Right lobe of liver (tissue), 6 donors: ENCODE measurements at regions not wholly inside any gene's neighbourhood (a gene's known extent, or its start where the extent isn't known, plus 50 kb on each side); places are given as distances from the start of the nearest gene placed in this dataset.

Experiments used
- ATAC-seq, 4 donors: fragments of 200-7000 bp; cut with Tn5 transposase; one replicate each; pipeline ENCODE4 v1.9.1; 2020; ENCODE audit warnings: mild to moderate bottlenecking in 4 of 4, moderate library complexity in 4 of 4
- DNase-seq, 3 donors: peaks; one replicate each; pipeline ENCODE4 v3.0.0-alpha.2; 2020
- H3K27ac ChIP-seq, 3 donors: fragments of 200-600 bp; one replicate each; pipeline ENCODE4 v1.8.0; 2022
- H3K27me3 ChIP-seq, 2 donors: fragments of 200-600 bp; one replicate each; pipeline ENCODE4 v1.8.0; 2022
- H3K36me3 ChIP-seq, 4 donors: fragments of 200-600 bp; sonication (generic) in 1 of 4; one replicate each; pipeline versions ENCODE4 v1.5.1 to v1.8.0; 2017 to 2022; ENCODE audit warnings: control low read depth in 1 of 4
- H3K4me1 ChIP-seq, 4 donors: fragments of 200-600 bp; sonication (generic) in 1 of 4; one replicate each; pipeline versions ENCODE4 v1.5.1 to v1.8.0; 2017 to 2022; ENCODE audit warnings: control low read depth in 1 of 4
- H3K4me3 ChIP-seq, 3 donors: fragments of 200-600 bp; one replicate each; pipeline ENCODE4 v1.8.0; 2022
- H3K9me3 ChIP-seq, 4 donors: fragments of 200-600 bp; sonication (generic) in 1 of 4; one replicate each; pipeline versions ENCODE4 v1.5.1 to v1.8.0; 2017 to 2022; ENCODE audit warnings: control low read depth in 1 of 4
- CTCF ChIP-seq, 4 donors: fragments of 200-600 bp in 3 of 4; fragments of 450-650 bp in 1 of 4; IDR thresholded peaks; one replicate each; pipeline versions ENCODE4 v1.5.1 to v1.8.0; 2016 to 2022; ENCODE audit warnings: antibody characterized with exemption in 4 of 4, mild to moderate bottlenecking in 2 of 4
- POLR2A ChIP-seq: fragments of 450-650 bp; IDR thresholded peaks from one replicate; pipeline ENCODE4 v1.6.1; 2017; ENCODE audit warnings: antibody characterized with exemption, mild to moderate bottlenecking
- WGBS: methylation state at CpG from one replicate; pipeline ENCODE4 v1.1.6; 2018; ENCODE audit warnings: low coverage, low lambda C conversion rate; ENCODE audit not compliant: insufficient coverage; ENCODE audit errors: missing lambda C conversion rate; 5-methylcytosine and 5-hydroxymethylcytosine counted together
- intact Hi-C, 2 donors: fragments of 100-400 bp; cut with DNase I; formaldehyde crosslinking; loops; one replicate each; pipeline versions ENCODE4 v1.11.2 to v1.14.1; 2022
- donor health status: DM: no; HTN: yes; CAD: no.
- donor health status: DM: no; HTN: no; CAD: no.
- donor health status: DM: no; HTN: no; CAD: no.
- donor health status: DM: no; HTN: yes; CAD: no.
- donor health status: DM: no; HTN: yes; CAD: no.

- no peak overlapping the region for H3K4me3 ChIP-seq
- H3K36me3 ChIP-seq: no peaks in the 10 kb centered on the region
- no peak overlapping the region for H3K27ac ChIP-seq
- DNase-seq: peak in 1 of 3 donors; percentile 14
- WGBS: 53% methylated on average over 6 of the region's 12 CpGs
- TF ChIP-seq POLR2A: no peak
- H3K27me3 ChIP-seq: no peaks in the 10 kb centered on the region
- intact Hi-C loops: no loop called here
- no peaks in the 10 kb centered on the region for H3K9me3 ChIP-seq
- no peaks in the 10 kb centered on the region for H3K4me1 ChIP-seq
- no peak for ATAC-seq
Observed at GRCh38 chr4:62526671-62527070, 1326.5 kb downstream of the ADGRL3 start.

GRCh38 chr4:62523256-62523655 is 1323.1 kb downstream of the ADGRL3 start:
- intact Hi-C loops: no loop called here
- H3K27ac ChIP-seq: no peak overlapping the region
- H3K4me1 ChIP-seq: no peaks in the 10 kb centered on the region
- no peaks in the 10 kb centered on the region for H3K9me3 ChIP-seq
- TF ChIP-seq CTCF (IDR thresholded peaks at IDR 0.05) (no peak), POLR2A (no peak)
- DNase-seq (no peak), ATAC-seq (no peak)
- H3K36me3 ChIP-seq: no peaks in the 10 kb centered on the region
- no peaks in the 10 kb centered on the region for H3K27me3 ChIP-seq
- H3K4me3 ChIP-seq: no peak overlapping the region

GRCh38 chr4:62522273-62522672 is 1322.1 kb downstream of the ADGRL3 start:
- no peak for TF ChIP-seq CTCF (IDR thresholded peaks at IDR 0.05)
- TF ChIP-seq POLR2A: no peak
- Histone ChIP-seq H3K27ac (no peak overlapping the region), H3K4me1 (no peaks in the 10 kb centered on the region), H3K27me3 (no peaks in the 10 kb centered on the region), H3K9me3 (no peaks in the 10 kb centered on the region), H3K4me3 (no peak overlapping the region), H3K36me3 (no peaks in the 10 kb centered on the region)
- no peak for ATAC-seq
- DNase-seq: peak in 1 of 3 donors; percentile 16
- WGBS: 85% methylated on average over 9 of the region's 11 CpGs
- intact Hi-C loops: no loop called here

DNA sequence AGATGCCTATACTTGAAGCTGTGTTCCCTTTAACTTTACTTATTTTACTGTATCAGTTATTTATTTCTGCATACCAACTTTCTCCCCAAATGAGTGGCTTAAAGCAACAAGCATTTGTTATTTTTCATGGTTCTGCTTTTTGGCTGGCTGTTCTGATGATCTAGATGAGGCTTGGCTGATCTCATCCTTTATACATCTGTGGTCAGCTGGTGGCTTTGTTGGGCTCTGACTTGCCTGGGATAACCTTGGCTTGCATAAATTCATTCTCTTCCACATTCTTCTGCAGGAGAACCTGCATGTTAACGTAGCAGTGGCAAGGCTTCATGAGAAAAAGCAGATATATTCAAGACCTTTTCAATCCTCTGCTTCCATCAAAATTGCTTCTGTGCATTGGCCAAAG is 1317.6 kb downstream of the ADGRL3 start:
- no peak for TF ChIP-seq POLR2A
- TF ChIP-seq CTCF (IDR thresholded peaks at IDR 0.05): no peak
- no peaks in the 10 kb centered on the region for H3K27me3 ChIP-seq
- H3K27ac ChIP-seq: no peak overlapping the region
- no peaks in the 10 kb centered on the region for H3K4me1 ChIP-seq
- no peaks in the 10 kb centered on the region for H3K9me3 ChIP-seq
- no peaks in the 10 kb centered on the region for H3K36me3 ChIP-seq
- no peak for DNase-seq
- WGBS: 21% methylated on average over 1 of the region's 1 CpG
- no peak for ATAC-seq
- no peak overlapping the region for H3K4me3 ChIP-seq
- intact Hi-C loops: no loop called here

DNA sequence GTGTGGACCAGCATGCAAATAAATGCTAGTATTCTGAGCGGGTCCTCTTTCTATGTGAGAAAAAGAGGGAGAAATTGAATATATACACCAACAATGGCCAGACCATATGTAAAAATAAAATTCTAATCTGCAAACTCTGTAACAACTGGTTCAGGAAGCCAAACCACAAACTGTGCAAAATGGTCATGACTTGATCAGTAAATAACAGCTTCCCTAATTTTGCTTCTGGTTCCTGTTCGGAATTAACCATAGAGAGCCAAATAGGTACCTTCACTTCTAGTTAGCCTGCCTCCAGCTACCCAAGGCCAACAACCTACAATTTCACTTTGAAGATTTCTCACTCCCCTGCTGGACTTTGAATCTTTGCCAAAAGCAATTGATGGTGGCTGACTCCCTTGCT is 1313.2 kb downstream of the ADGRL3 start:
- WGBS: 28% methylated on average over 2 of the region's 2 CpGs
- no peak overlapping the region for H3K27ac ChIP-seq
- no peaks in the 10 kb centered on the region for H3K4me1 ChIP-seq
- H3K4me3 ChIP-seq: no peak overlapping the region
- TF ChIP-seq POLR2A (no peak), CTCF (IDR thresholded peaks at IDR 0.05) (no peak)
- peak in 1 of 4 donors; percentile 28 for ATAC-seq
- no peak for DNase-seq
- H3K27me3 ChIP-seq: no peaks in the 10 kb centered on the region
- intact Hi-C loops: no loop called here
- no peaks in the 10 kb centered on the region for H3K36me3 ChIP-seq
- no peaks in the 10 kb centered on the region for H3K9me3 ChIP-seq
